Right ventricle myocardium superior (tissue), 1 donor: ENCODE measurements at regions not wholly inside any gene's neighbourhood (a gene's known extent, or its start where the extent isn't known, plus 50 kb on each side); places are given as distances from the start of the nearest gene placed in this dataset.

ENCODE experiments used
- ATAC-seq: fragments of 200-7000 bp; cut with Tn5 transposase; one replicate; pipeline ENCODE4 v1.9.1; 2020; ENCODE audit warnings: mild to moderate bottlenecking; ENCODE audit not compliant: poor library complexity
- DNase-seq: peaks from one replicate; pipeline ENCODE4 v3.0.0-alpha.2; 2020
- intact Hi-C: fragments of 100-400 bp; cut with DNase I; formaldehyde crosslinking; loops from one replicate; pipeline ENCODE4 v1.11.2; 2022
- donor health status: DM: no; HTN: yes; CAD: no; lungs with severe emphysema.

GRCh38 chr5:167861129-167861927 lies 430.1 kb upstream of the WWC1 start:
- ATAC-seq (peak; percentile 68), DNase-seq (no peak)
- intact Hi-C loops = no loop called here

- ATAC-seq (no peak), DNase-seq (no peak)
- intact Hi-C loops = no loop called here
Observed at GRCh38 chr5:167861928-167862426, 429.5 kb upstream of the WWC1 start.

- no peak for DNase-seq
- intact Hi-C loops = no loop called here
- ATAC-seq = no peak
Observed at GRCh38 chr5:167863883-167864282, 427.6 kb upstream of the WWC1 start.

- no peak for DNase-seq
- ATAC-seq = no peak
- intact Hi-C loops = no loop called here
Observed at GRCh38 chr5:167864801-167865200, 426.6 kb upstream of the WWC1 start.

GRCh38 chr5:167866797-167867196 lies 424.6 kb upstream of the WWC1 start:
- ATAC-seq (no peak), DNase-seq (no peak)
- intact Hi-C loops = no loop called here

- ATAC-seq (no peak), DNase-seq (no peak)
- intact Hi-C loops = no loop called here
Observed at GRCh38 chr5:167867281-167867680, 424.2 kb upstream of the WWC1 start.

- intact Hi-C loops = no loop called here
- no peak for ATAC-seq
Observed at GRCh38 chr5:167869125-167869524, 422.3 kb upstream of the WWC1 start.

GRCh38 chr5:167870055-167870454 lies 421.4 kb upstream of the WWC1 start:
- DNase-seq = no peak
- no peak for ATAC-seq
- intact Hi-C loops = no loop called here

More at GRCh38 chr5:167869125-167869524, 422.3 kb upstream of the WWC1 start:
- no peak for DNase-seq

GRCh38 chr5:167871091-167871490 lies 420.4 kb upstream of the WWC1 start:
- intact Hi-C loops = no loop called here
- no peak for DNase-seq
- no peak for ATAC-seq

- intact Hi-C loops = no loop called here
- ATAC-seq (no peak), DNase-seq (no peak)
Observed at GRCh38 chr5:167872791-167873190, 418.7 kb upstream of the WWC1 start.

- intact Hi-C loops = no loop called here
- ATAC-seq (no peak), DNase-seq (no peak)
Observed at GRCh38 chr5:167877114-167877722, 414.2 kb upstream of the WWC1 start.

GRCh38 chr5:167877924-167878323 lies 413.5 kb upstream of the WWC1 start:
- intact Hi-C loops = no loop called here
- DNase-seq (no peak), ATAC-seq (no peak)

- no peak for ATAC-seq
- no peak for DNase-seq
- intact Hi-C loops = no loop called here
Observed at GRCh38 chr5:167880420-167880819, 411.0 kb upstream of the WWC1 start.

- intact Hi-C loops = no loop called here
- DNase-seq (no peak), ATAC-seq (no peak)
Observed at GRCh38 chr5:167881041-167881440, 410.4 kb upstream of the WWC1 start.

GRCh38 chr5:167886196-167886595 lies 405.2 kb upstream of the WWC1 start:
- ATAC-seq (no peak), DNase-seq (no peak)

GRCh38 chr5:167888393-167888792 lies 403.1 kb upstream of the WWC1 start:
- no peak for ATAC-seq
- DNase-seq = no peak
- intact Hi-C loops = no loop called here

More at GRCh38 chr5:167886196-167886595, 405.2 kb upstream of the WWC1 start:
- intact Hi-C loops = no loop called here

GRCh38 chr5:167889276-167889675 lies 402.2 kb upstream of the WWC1 start:
- DNase-seq = no peak
- no peak for ATAC-seq
- intact Hi-C loops = no loop called here

GRCh38 chr5:167892352-167893115 lies 398.9 kb upstream of the WWC1 start:
- ATAC-seq (peak; percentile 89), DNase-seq (no peak)
- intact Hi-C loops = no loop called here

GRCh38 chr5:167893271-167893670 lies 398.2 kb upstream of the WWC1 start:
- DNase-seq (no peak), ATAC-seq (no peak)
- intact Hi-C loops = no loop called here
